HG02798 (cell line): ENCODE measurements at regions not wholly inside any gene's neighbourhood (a gene's known extent, or its start where the extent isn't known, plus 50 kb on each side); places are given as distances from the start of the nearest gene placed in this dataset.

Experiments
- ATAC-seq: cut with Tn5 transposase; IDR thresholded peaks from one replicate; pipeline ENCODE4 v1.9.1; 2021; ENCODE audit warnings: mild to moderate bottlenecking; ENCODE audit not compliant: unreplicated experiment, poor library complexity

GRCh38 chr9:38315085-38315595, 77.4 kb upstream of the ALDH1B1 start:
- no peak for ATAC-seq

GRCh38 chr9:38313421-38313820, 79.1 kb upstream of the ALDH1B1 start:
- no peak for ATAC-seq

GRCh38 chr9:38312406-38312805, 80.1 kb upstream of the ALDH1B1 start:
- no peak for ATAC-seq

- no peak for ATAC-seq
These were observed 80.9 kb upstream of the ALDH1B1 start for GRCh38 chr9:38311382-38312270.

- no peak for ATAC-seq
These were observed 82.9 kb upstream of the ALDH1B1 start for GRCh38 chr9:38309324-38310195.

- no peak for ATAC-seq
These were observed 84.4 kb upstream of the ALDH1B1 start for GRCh38 chr9:38308136-38308535.

GRCh38 chr9:38306899-38307298, 85.6 kb upstream of the ALDH1B1 start:
- no peak for ATAC-seq

GRCh38 chr9:38305582-38305981, 86.9 kb upstream of the ALDH1B1 start:
- ATAC-seq, result no peak

- ATAC-seq, result no peak
These were observed 91.0 kb upstream of the ALDH1B1 start for GRCh38 chr9:38301376-38302106.

- no peak for ATAC-seq
These were observed 92.6 kb upstream of the ALDH1B1 start for GRCh38 chr9:38299856-38300255.

- ATAC-seq, result no peak
These were observed 93.6 kb upstream of the ALDH1B1 start for GRCh38 chr9:38298904-38299303.

- no peak for ATAC-seq
These were observed 94.0 kb upstream of the ALDH1B1 start for GRCh38 chr9:38298503-38298902.

GRCh38 chr9:38296807-38297206, 95.7 kb upstream of the ALDH1B1 start:
- no peak for ATAC-seq

- ATAC-seq, result no peak
These were observed 96.7 kb upstream of the ALDH1B1 start for GRCh38 chr9:38295764-38296163.

GRCh38 chr9:38294220-38294960, 98.1 kb upstream of the ALDH1B1 start:
- no peak for ATAC-seq

GRCh38 chr9:38293022-38293421, 99.5 kb upstream of the ALDH1B1 start:
- no peak for ATAC-seq

GRCh38 chr9:38292480-38292879, 100.0 kb upstream of the ALDH1B1 start:
- no peak for ATAC-seq

- ATAC-seq, result no peak
These were observed 102.6 kb upstream of the ALDH1B1 start for GRCh38 chr9:38289866-38290245.

- no peak for ATAC-seq
These were observed 103.2 kb upstream of the ALDH1B1 start for GRCh38 chr9:38289236-38289865.
